Natural killer cell treated with Interleukin-12 subunit alpha and Interleukin-12 subunit beta and Interleukin-15 and Interleukin-18, amount 100 ng/mL, for 72 hours (primary cell): ENCODE measurements at regions not wholly inside any gene's neighbourhood (a gene's known extent, or its start where the extent isn't known, plus 50 kb on each side); places are given as distances from the start of the nearest gene placed in this dataset.

Experiments
- ATAC-seq, 2 donors: fragments of 150-1000 bp; cut with Tn5 transposase in 1 of 2; sonication (Bioruptor Pico), chemical (Tn5 transposase) in 1 of 2; 2 replicates each; pipeline ENCODE4 v1.10.0; 2021
- DNase-seq: peaks from one replicate; pipeline ENCODE4 v3.0.0; 2022; ENCODE audit warnings: low spot score
- H3K27ac Mint-ChIP-seq, 2 donors: 1 replicate in 1 of 2; 2 replicates in 1 of 2; pipeline ENCODE4 v1.8.0; 2022; ENCODE audit warnings: mixed read lengths in 2 of 2, mild to moderate bottlenecking in 1 of 2, moderate library complexity in 1 of 2
- H3K27me3 Mint-ChIP-seq, 2 donors: 1 replicate in 1 of 2; 2 replicates in 1 of 2; pipeline ENCODE4 v1.8.0; 2022; ENCODE audit warnings: mixed read lengths in 2 of 2
- H3K36me3 Mint-ChIP-seq: one replicate; pipeline ENCODE4 v1.8.0; 2022; ENCODE audit warnings: mixed read lengths
- H3K4me1 Mint-ChIP-seq, 2 donors: 1 replicate in 1 of 2; 2 replicates in 1 of 2; pipeline ENCODE4 v1.8.0; 2022; ENCODE audit warnings: low read depth in 2 of 2, mixed read lengths in 2 of 2, mild to moderate bottlenecking in 1 of 2
- H3K4me3 Mint-ChIP-seq: one replicate; pipeline ENCODE4 v1.8.0; 2022; ENCODE audit warnings: mixed read lengths
- H3K9me3 Mint-ChIP-seq: 2 replicates; pipeline ENCODE4 v1.8.0; 2022; ENCODE audit warnings: mixed read lengths

GRCh38 chr15:61308437-61308836, 79.3 kb upstream of the RORA start:
- Mint-ChIP-seq H3K36me3 (no peaks in the 10 kb centered on the region), H3K4me3 (no peak overlapping the region), H3K9me3 (no peaks in the 10 kb centered on the region), H3K4me1 (no peaks in the 10 kb centered on the region), H3K27me3 (peaks cover 28 to 34% of the 10 kb centered on the region in 2 donors), H3K27ac (no peak overlapping the region)
- no peak for ATAC-seq
- DNase-seq, result no peak

GRCh38 chr15:61307474-61307873, 78.4 kb upstream of the RORA start:
- H3K27me3 Mint-ChIP-seq, result peaks cover 25 to 34% of the 10 kb centered on the region in 2 donors
- H3K36me3 Mint-ChIP-seq, result no peaks in the 10 kb centered on the region
- ATAC-seq (no peak), DNase-seq (no peak)
- no peak overlapping the region for H3K4me3 Mint-ChIP-seq
- no peaks in the 10 kb centered on the region for H3K4me1 Mint-ChIP-seq
- no peaks in the 10 kb centered on the region for H3K9me3 Mint-ChIP-seq
- H3K27ac Mint-ChIP-seq, result no peak overlapping the region

GRCh38 chr15:61301701-61302100, 72.6 kb upstream of the RORA start:
- Mint-ChIP-seq H3K9me3 (no peaks in the 10 kb centered on the region), H3K4me3 (no peak overlapping the region), H3K27ac (no peak overlapping the region), H3K36me3 (no peaks in the 10 kb centered on the region), H3K4me1 (no peaks in the 10 kb centered on the region), H3K27me3 (peaks cover 16 to 34% of the 10 kb centered on the region in 2 donors)
- DNase-seq (no peak), ATAC-seq (no peak)

DNA sequence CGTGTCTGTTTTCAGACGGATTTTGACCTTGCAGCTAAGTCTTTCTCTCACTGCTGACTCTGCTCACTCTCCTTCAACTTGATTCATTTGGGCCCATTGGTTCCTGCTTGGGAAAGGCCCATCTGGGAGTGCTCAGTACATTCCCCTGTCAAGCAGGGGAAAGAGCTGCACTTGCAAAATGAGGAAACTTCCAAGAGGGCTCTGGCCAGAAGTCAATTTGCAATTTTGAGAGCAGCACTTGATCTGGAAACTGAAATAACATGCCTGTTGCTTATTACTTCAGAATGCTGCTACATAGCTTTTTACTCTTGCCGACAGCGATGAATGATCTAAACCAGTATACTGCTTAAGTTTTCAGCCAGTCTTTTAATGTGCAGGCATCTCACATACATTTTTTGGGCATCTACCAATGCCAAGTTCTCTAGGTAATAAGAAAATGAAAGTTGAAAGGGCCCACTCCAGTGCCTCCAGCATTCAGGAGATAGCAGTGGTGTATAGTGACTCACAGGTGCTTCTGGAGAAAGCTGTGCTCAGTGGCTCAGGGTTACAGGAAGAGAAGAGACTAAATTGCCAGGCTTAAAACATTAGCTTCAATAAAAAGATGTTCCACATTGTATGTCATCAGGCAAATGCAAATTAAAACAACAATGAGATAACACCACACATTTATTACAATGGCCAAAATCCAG, 70.1 kb upstream of the RORA start:
- DNase-seq (no peak), ATAC-seq (no peak)
- H3K4me3 Mint-ChIP-seq, result no peak overlapping the region
- H3K36me3 Mint-ChIP-seq, result no peaks in the 10 kb centered on the region
- H3K27ac Mint-ChIP-seq, result no peak overlapping the region
- peaks cover 21 to 27% of the 10 kb centered on the region in 2 donors for H3K27me3 Mint-ChIP-seq
- H3K4me1 Mint-ChIP-seq, result no peaks in the 10 kb centered on the region
- H3K9me3 Mint-ChIP-seq, result no peaks in the 10 kb centered on the region

- DNase-seq (no peak), ATAC-seq (no peak)
- Mint-ChIP-seq H3K27ac (no peak overlapping the region), H3K4me3 (no peak overlapping the region), H3K9me3 (no peaks in the 10 kb centered on the region), H3K4me1 (no peaks in the 10 kb centered on the region), H3K27me3 (peaks cover 33 to 58% of the 10 kb centered on the region in 2 donors), H3K36me3 (no peaks in the 10 kb centered on the region)
Observed at GRCh38 chr15:61295239-61295638, 66.1 kb upstream of the RORA start.

GRCh38 chr15:61282661-61283060, 53.6 kb upstream of the RORA start:
- H3K27me3 Mint-ChIP-seq, result peaks cover 30 to 66% of the 10 kb centered on the region in 2 donors
- no peaks in the 10 kb centered on the region for H3K9me3 Mint-ChIP-seq
- ATAC-seq, result no peak
- no peak for DNase-seq
- no peak overlapping the region for H3K4me3 Mint-ChIP-seq
- H3K36me3 Mint-ChIP-seq, result no peaks in the 10 kb centered on the region
- no peaks in the 10 kb centered on the region for H3K4me1 Mint-ChIP-seq
- no peak overlapping the region for H3K27ac Mint-ChIP-seq

- Mint-ChIP-seq H3K4me1 (no peaks in the 10 kb centered on the region), H3K36me3 (no peaks in the 10 kb centered on the region), H3K27me3 (peaks cover 30 to 65% of the 10 kb centered on the region in 2 donors), H3K27ac (no peak overlapping the region), H3K9me3 (no peaks in the 10 kb centered on the region), H3K4me3 (no peak overlapping the region)
- DNase-seq (no peak), ATAC-seq (no peak)
Observed at GRCh38 chr15:61281328-61281727, 52.2 kb upstream of the RORA start.
